Sigmoid colon (tissue), 4 donors: ENCODE measurements at regions not wholly inside any gene's neighbourhood (a gene's known extent, or its start where the extent isn't known, plus 50 kb on each side); places are given as distances from the start of the nearest gene placed in this dataset.

Experiments
- CTCF ChIP-seq, 4 experiments: fragments of 450-650 bp in 3 of 4; fragments of 200-600 bp in 1 of 4; IDR thresholded peaks; one replicate each; pipeline ENCODE4 v1.5.1; 2016 to 2019; ENCODE audit warnings: antibody characterized with exemption in 4 of 4, mild to moderate bottlenecking in 3 of 4, moderate library complexity in 2 of 4
- EP300 ChIP-seq, 4 donors: sonication (generic); formaldehyde crosslinking; IDR thresholded peaks; one replicate each; pipeline ENCODE4 v1.6.1; 2017; ENCODE audit warnings: antibody characterized with exemption in 4 of 4
- POLR2A ChIP-seq, 2 donors: fragments of 450-650 bp; IDR thresholded peaks; one replicate each; pipeline ENCODE4 v1.6.1; 2016; ENCODE audit warnings: antibody characterized with exemption in 2 of 2, mild to moderate bottlenecking in 2 of 2, moderate library complexity in 2 of 2

GRCh38 chr3:117398141-117398899 is 688.7 kb downstream of the TUSC7 start:
- TF ChIP-seq CTCF (IDR thresholded peaks at IDR 0.05) (no peak), EP300 (IDR thresholded peaks at IDR 0.05) (no peak), POLR2A (IDR thresholded peaks at IDR 0.05) (no peak)
